ENCODE measurements at regions not wholly inside any gene's neighbourhood (a gene's known extent, or its start where the extent isn't known, plus 50 kb on each side); places are given as distances from the start of the nearest gene placed in this dataset.

- TF ChIP-seq, protein P1, sequence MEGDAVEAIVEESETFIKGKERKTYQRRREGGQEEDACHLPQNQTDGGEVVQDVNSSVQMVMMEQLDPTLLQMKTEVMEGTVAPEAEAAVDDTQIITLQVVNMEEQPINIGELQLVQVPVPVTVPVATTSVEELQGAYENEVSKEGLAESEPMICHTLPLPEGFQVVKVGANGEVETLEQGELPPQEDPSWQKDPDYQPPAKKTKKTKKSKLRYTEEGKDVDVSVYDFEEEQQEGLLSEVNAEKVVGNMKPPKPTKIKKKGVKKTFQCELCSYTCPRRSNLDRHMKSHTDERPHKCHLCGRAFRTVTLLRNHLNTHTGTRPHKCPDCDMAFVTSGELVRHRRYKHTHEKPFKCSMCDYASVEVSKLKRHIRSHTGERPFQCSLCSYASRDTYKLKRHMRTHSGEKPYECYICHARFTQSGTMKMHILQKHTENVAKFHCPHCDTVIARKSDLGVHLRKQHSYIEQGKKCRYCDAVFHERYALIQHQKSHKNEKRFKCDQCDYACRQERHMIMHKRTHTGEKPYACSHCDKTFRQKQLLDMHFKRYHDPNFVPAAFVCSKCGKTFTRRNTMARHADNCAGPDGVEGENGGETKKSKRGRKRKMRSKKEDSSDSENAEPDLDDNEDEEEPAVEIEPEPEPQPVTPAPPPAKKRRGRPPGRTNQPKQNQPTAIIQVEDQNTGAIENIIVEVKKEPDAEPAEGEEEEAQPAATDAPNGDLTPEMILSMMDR (IDR thresholded peaks at IDR 0.05), result no peak
- Histone ChIP-seq H3K4me3 (ENCODE audit: low read depth in 1 of 2, low read length in 1 of 2) (no peak overlapping the region), H3K36me3 (no peaks in the 10 kb centered on the region), H3K27ac (no peak overlapping the region), H3K9me3 (no peaks in the 10 kb centered on the region), H3K27me3 (no peaks in the 10 kb centered on the region), H3K4me1 (ENCODE audit: control insufficient read depth in 1 of 2, insufficient read depth in 1 of 2, low read depth in 1 of 2, low read length in 1 of 2) (no peaks in the 10 kb centered on the region)
These were observed 78.2 kb upstream of the EEF1E1 start for GRCh38 chr6:8180327-8181159.

- no peak overlapping the region for H3K27ac ChIP-seq
- H3K36me3 ChIP-seq, result no peaks in the 10 kb centered on the region
- TF ChIP-seq, protein P1 (IDR thresholded peaks at IDR 0.05), result no peak
- no peaks in the 10 kb centered on the region for H3K4me1 ChIP-seq (ENCODE audit: control insufficient read depth in 1 of 2, insufficient read depth in 1 of 2, low read depth in 1 of 2, low read length in 1 of 2)
- no peaks in the 10 kb centered on the region for H3K27me3 ChIP-seq
- no peak overlapping the region for H3K4me3 ChIP-seq (ENCODE audit: low read depth in 1 of 2, low read length in 1 of 2)
- no peaks in the 10 kb centered on the region for H3K9me3 ChIP-seq
These were observed 75.4 kb upstream of the EEF1E1 start for GRCh38 chr6:8177721-8178120.

DNA sequence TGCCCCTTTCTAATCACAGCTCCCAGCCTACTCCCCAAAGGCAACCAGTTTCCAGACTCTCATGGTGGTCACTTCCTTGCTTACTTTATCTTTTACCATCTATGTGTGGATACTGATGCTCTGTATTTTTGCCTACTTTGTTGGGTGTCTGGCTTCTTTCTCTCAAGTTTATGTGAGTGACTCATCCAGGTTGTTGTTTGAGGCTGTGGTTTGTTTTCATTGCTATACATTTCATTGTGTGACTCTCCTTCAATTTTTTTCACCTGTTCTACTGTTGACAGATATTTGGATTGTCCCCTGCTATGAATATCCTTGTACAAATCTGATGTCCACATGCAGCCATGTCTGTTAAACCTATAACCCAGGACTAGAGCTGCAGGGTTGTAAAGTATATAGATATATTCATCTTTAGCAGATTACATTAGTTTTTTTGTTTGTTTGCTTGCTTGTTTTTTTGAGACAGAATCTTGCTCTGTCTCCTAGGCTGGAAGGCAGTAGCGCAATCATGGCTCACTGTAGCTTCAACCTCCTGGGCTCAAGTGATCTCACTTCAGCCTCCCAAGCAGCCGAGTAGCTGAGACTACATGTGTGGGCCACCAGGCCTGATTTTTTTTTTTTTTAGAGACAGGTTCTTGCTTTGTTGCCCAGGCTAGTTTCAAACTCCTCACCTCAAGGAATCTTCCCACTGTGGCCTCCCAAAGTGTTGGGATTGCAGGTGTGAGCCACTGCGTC, 72.9 kb upstream of the EEF1E1 start:
- H3K4me1 ChIP-seq (ENCODE audit: control insufficient read depth in 1 of 2, insufficient read depth in 1 of 2, low read depth in 1 of 2, low read length in 1 of 2), result no peaks in the 10 kb centered on the region
- no peak overlapping the region for H3K4me3 ChIP-seq (ENCODE audit: low read depth in 1 of 2, low read length in 1 of 2)
- no peaks in the 10 kb centered on the region for H3K36me3 ChIP-seq
- H3K9me3 ChIP-seq, result no peaks in the 10 kb centered on the region
- H3K27me3 ChIP-seq, result no peaks in the 10 kb centered on the region
- TF ChIP-seq, protein P1 (IDR thresholded peaks at IDR 0.05), result no peak
- no peak overlapping the region for H3K27ac ChIP-seq

DNA sequence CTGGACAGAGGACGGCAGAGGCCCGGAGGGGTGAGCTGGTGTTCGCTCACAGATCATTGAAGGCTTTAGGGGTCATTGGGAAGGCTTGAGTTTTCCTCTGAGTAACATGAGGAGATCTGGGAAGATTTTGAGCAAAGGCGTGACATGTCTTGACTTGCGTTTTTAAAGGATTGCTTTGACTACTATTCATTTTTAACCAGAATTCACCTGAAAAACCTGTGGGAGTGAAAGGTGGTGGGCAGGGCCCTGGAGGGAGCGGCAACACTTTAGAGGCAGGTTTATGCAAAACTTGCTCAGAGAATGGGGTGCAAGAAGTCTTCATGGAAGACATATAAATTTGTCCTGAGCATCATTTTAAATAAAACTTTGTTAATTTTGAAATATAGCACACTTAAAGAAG, 72.2 kb upstream of the EEF1E1 start:
- TF ChIP-seq, protein P1 (IDR thresholded peaks at IDR 0.05), result no peak
- Histone ChIP-seq H3K4me1 (ENCODE audit: control insufficient read depth in 1 of 2, insufficient read depth in 1 of 2, low read depth in 1 of 2, low read length in 1 of 2) (no peaks in the 10 kb centered on the region), H3K4me3 (ENCODE audit: low read depth in 1 of 2, low read length in 1 of 2) (no peak overlapping the region), H3K27me3 (no peaks in the 10 kb centered on the region), H3K27ac (no peak overlapping the region), H3K36me3 (no peaks in the 10 kb centered on the region), H3K9me3 (no peaks in the 10 kb centered on the region)

DNA sequence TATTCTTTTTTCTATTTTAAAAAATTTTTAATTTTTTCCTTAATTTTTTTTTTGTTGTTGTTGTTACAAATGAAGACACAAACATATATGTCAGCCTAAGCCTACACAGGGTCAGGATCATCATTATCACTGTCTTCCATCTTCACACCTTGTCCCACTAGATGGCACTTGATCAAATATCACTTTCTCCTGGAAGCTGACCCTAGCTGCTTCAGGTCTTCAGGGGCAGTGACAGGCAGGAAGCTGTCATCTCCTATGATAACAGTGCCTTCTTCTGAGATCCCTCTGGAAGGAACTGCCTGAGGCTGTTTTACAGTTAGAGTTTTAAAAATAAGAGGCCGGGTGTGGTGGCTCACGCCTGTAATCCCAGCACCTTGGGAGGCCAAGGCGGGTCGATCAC, 70.2 kb upstream of the EEF1E1 start:
- Histone ChIP-seq H3K4me1 (ENCODE audit: control insufficient read depth in 1 of 2, insufficient read depth in 1 of 2, low read depth in 1 of 2, low read length in 1 of 2) (no peaks in the 10 kb centered on the region), H3K36me3 (no peaks in the 10 kb centered on the region), H3K4me3 (ENCODE audit: low read depth in 1 of 2, low read length in 1 of 2) (no peak overlapping the region), H3K9me3 (no peaks in the 10 kb centered on the region), H3K27ac (no peak overlapping the region), H3K27me3 (peaks cover 5% of the 10 kb centered on the region)
- TF ChIP-seq, protein P1 (IDR thresholded peaks at IDR 0.05), result no peak

Data from neutrophil (primary cell).